ENCODE measurements at regions not wholly inside any gene's neighbourhood (a gene's known extent, or its start where the extent isn't known, plus 50 kb on each side); places are given as distances from the start of the nearest gene placed in this dataset.

DNA sequence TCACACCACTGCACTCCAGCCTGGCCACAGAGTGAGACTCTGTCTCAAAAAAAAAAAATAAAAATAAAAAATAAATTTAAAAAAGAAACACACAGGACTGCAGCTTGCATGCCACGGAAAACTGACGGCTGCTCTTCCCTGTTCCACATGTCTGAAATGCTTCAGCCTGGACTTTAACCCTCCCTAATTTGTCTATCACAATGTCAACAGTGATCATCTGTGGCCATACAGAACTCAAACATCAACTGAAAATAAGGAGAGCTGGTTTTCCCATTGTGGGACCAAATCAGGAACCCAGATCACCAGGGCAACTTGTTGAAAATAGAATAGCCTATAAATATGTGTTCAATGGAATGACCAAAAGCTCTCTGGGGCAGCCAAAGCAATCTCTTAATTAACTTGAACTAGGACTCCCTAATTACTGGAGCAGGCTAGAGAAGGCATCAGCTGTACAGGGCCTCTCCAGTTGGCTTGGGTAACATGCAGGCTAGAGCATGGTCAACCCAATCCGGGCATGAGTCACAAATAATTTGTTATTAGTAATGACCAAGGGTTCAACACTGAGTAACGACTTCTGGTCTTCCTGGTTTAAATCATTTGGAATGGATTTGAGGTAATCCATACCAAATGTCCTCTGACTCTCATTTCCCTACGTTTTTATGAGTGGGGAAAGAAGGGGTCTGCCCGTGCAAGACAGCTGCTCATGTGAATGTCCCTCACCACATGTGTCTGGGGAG is 62.7 kb upstream of the KAZN start (continued):
- no peak for TF ChIP-seq SOX13 (IDR thresholded peaks at IDR 0.05)
- peak in 1 of 2 experiments; percentile 44; a peak in 1 of 4 replicates for TF ChIP-seq SOX13 (CRISPR knock-in tag; conservative IDR thresholded peaks at IDR 0.05 in 1 of 2, IDR thresholded peaks at IDR 0.05 in 1 of 2)
- TF ChIP-seq HOMEZ (CRISPR knock-in tag; IDR thresholded peaks at IDR 0.05; ENCODE audit: low read depth): no peak
- TF ChIP-seq MIXL1 (CRISPR knock-in tag; IDR thresholded peaks at IDR 0.05): peak; percentile 93
- TF ChIP-seq, protein P1, sequence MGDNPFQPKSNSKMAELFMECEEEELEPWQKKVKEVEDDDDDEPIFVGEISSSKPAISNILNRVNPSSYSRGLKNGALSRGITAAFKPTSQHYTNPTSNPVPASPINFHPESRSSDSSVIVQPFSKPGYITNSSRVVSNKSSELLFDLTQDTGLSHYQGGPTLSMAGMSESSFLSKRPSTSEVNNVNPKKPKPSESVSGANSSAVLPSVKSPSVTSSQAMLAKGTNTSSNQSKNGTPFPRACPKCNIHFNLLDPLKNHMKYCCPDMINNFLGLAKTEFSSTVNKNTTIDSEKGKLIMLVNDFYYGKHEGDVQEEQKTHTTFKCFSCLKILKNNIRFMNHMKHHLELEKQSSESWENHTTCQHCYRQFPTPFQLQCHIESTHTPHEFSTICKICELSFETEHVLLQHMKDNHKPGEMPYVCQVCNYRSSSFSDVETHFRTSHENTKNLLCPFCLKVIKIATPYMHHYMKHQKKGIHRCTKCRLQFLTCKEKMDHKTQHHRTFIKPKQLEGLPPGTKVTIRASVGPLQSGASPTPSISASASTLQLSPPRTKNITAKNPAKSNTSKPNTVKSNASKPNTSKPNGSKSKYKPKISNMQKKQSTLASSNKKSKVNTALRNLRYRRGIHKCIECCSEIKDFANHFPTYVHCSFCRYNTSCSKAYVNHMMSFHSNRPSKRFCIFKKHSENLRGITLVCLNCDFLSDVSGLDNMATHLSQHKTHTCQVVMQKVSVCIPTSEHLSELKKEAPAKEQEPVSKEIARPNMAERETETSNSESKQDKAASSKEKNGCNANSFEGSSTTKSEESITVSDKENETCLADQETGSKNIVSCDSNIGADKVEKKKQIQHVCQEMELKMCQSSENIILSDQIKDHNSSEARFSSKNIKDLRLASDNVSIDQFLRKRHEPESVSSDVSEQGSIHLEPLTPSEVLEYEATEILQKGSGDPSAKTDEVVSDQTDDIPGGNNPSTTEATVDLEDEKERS (CRISPR knock-in tag; IDR thresholded peaks at IDR 0.05): no peak
- 0 out of 2 replicates have a peak, but pooled peaks have one; percentile 17 for TF ChIP-seq FOXK2 (IDR thresholded peaks at IDR 0.05)
- no peak for TF ChIP-seq ZNF576 (CRISPR knock-in tag; IDR thresholded peaks at IDR 0.05)
- no peak for TF ChIP-seq HIVEP1 (CRISPR knock-in tag; IDR thresholded peaks at IDR 0.05)
- no peak for TF ChIP-seq GRHL1 (CRISPR knock-in tag; conservative IDR thresholded peaks at IDR 0.05)
- no peak for TF ChIP-seq ZNF550 (CRISPR knock-in tag; IDR thresholded peaks at IDR 0.05; ENCODE audit: borderline replicate concordance)
- TF ChIP-seq ZBTB7B (CRISPR knock-in tag; IDR thresholded peaks at IDR 0.05): no peak
- TF ChIP-seq KMT2B (CRISPR knock-in tag; IDR thresholded peaks at IDR 0.05): no peak
- TF ChIP-seq ZNF841 (CRISPR knock-in tag; IDR thresholded peaks at IDR 0.05; ENCODE audit: borderline replicate concordance): no peak
- no peak for TF ChIP-seq ATF5 (CRISPR knock-in tag; IDR thresholded peaks at IDR 0.05; ENCODE audit: low read depth)
- 0 out of 2 replicates have a peak, but pooled peaks have one; percentile 16 for TF ChIP-seq FOXA1 (IDR thresholded peaks at IDR 0.05)
- peak; percentile 82 for TF ChIP-seq FOXA1 (CRISPR knock-in tag; IDR thresholded peaks at IDR 0.05)
- TF ChIP-seq NFAT5 (CRISPR knock-in tag; IDR thresholded peaks at IDR 0.05): no peak
- no peak for TF ChIP-seq ZNF205 (CRISPR knock-in tag; IDR thresholded peaks at IDR 0.05)
